Mesothelial cell of epicardium (in vitro differentiated cells): ENCODE measurements at regions not wholly inside any gene's neighbourhood (a gene's known extent, or its start where the extent isn't known, plus 50 kb on each side); places are given as distances from the start of the nearest gene placed in this dataset.
A peak's percentile ranks its signal among the peaks of the same experiment; 100 is the strongest.

ENCODE experiments used
- DNase-seq, 2 experiments: peaks; one replicate each; pipeline ENCODE4 v3.0.0; 2021; ENCODE audit warnings: low spot score in 2 of 2; ENCODE audit not compliant: unreplicated experiment in 2 of 2
- H3K27ac Mint-ChIP-seq: 2 replicates; pipeline ENCODE4 v1.8.0; 2021; ENCODE audit warnings: mixed read lengths
- H3K27me3 Mint-ChIP-seq: 2 replicates; pipeline ENCODE4 v1.8.0; 2021; ENCODE audit warnings: low read depth, mixed read lengths
- H3K36me3 Mint-ChIP-seq: 2 replicates; pipeline ENCODE4 v1.8.0; 2021; ENCODE audit warnings: mixed read lengths
- H3K4me1 Mint-ChIP-seq: 2 replicates; pipeline ENCODE4 v1.8.0; 2021; ENCODE audit warnings: mixed read lengths
- H3K4me3 Mint-ChIP-seq: 2 replicates; pipeline ENCODE4 v1.8.0; 2021; ENCODE audit warnings: mild to moderate bottlenecking, moderate library complexity, mixed read lengths
- H3K9me3 Mint-ChIP-seq: 2 replicates; pipeline ENCODE4 v1.8.0; 2021; ENCODE audit warnings: mixed read lengths
- TF ChIP-seq, protein P1 (sequence below): fragments of 200-600 bp; sonication (generic); IDR thresholded peaks from one replicate; pipeline ENCODE4 v1.5.0; 2021; ENCODE audit warnings: antibody characterized with exemption; ENCODE audit not compliant: unreplicated experiment

DNA sequence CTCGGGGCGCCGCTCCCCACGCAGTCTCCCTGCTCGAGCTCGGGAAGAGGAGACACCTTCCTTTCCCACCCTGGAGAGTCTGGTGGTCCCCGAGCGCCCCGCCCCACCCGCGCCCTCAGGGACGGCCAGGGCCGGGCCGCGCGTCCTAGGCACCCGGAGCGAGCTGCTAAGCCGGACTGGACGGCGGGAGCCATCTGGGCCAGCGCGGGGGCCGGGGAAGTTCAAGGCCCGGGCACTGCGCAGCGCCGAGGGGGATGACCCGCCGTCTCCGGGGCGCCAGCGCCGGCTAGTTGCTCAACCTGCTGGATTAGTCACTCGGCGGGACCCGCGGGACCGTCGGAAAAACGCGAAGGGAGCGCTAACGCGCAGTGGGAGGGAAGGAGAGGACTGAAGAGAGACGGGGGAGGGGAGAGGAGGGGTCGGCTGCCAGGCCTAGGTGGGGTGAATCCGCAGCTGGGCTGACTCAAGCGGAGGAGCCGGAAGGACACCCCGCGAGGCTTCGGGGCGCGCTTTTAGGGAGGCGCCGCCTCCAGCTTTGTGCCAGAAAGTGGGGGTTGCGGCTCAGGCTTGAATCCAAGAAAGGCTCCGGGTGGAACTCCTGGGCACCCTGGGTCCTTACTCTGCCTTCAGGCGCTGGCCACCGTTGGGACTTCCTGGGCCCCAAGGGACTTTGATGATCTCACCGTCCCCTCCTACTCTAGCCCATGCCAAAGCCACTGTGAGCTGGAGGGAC lies 75.7 kb upstream of the FOXP4 start:
- peak overlapping the region; percentile 56 for H3K4me3 Mint-ChIP-seq
- H3K36me3 Mint-ChIP-seq, result no peaks in the 10 kb centered on the region
- peak in 1 of 2 experiments; percentile 60 for DNase-seq
- no peaks in the 10 kb centered on the region for H3K9me3 Mint-ChIP-seq
- H3K4me1 Mint-ChIP-seq, result peaks cover 81% of the 10 kb centered on the region
- TF ChIP-seq, protein P1, sequence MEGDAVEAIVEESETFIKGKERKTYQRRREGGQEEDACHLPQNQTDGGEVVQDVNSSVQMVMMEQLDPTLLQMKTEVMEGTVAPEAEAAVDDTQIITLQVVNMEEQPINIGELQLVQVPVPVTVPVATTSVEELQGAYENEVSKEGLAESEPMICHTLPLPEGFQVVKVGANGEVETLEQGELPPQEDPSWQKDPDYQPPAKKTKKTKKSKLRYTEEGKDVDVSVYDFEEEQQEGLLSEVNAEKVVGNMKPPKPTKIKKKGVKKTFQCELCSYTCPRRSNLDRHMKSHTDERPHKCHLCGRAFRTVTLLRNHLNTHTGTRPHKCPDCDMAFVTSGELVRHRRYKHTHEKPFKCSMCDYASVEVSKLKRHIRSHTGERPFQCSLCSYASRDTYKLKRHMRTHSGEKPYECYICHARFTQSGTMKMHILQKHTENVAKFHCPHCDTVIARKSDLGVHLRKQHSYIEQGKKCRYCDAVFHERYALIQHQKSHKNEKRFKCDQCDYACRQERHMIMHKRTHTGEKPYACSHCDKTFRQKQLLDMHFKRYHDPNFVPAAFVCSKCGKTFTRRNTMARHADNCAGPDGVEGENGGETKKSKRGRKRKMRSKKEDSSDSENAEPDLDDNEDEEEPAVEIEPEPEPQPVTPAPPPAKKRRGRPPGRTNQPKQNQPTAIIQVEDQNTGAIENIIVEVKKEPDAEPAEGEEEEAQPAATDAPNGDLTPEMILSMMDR, result no peak
- H3K27me3 Mint-ChIP-seq, result no peaks in the 10 kb centered on the region
- H3K27ac Mint-ChIP-seq, result peak overlapping the region; percentile 90

DNA sequence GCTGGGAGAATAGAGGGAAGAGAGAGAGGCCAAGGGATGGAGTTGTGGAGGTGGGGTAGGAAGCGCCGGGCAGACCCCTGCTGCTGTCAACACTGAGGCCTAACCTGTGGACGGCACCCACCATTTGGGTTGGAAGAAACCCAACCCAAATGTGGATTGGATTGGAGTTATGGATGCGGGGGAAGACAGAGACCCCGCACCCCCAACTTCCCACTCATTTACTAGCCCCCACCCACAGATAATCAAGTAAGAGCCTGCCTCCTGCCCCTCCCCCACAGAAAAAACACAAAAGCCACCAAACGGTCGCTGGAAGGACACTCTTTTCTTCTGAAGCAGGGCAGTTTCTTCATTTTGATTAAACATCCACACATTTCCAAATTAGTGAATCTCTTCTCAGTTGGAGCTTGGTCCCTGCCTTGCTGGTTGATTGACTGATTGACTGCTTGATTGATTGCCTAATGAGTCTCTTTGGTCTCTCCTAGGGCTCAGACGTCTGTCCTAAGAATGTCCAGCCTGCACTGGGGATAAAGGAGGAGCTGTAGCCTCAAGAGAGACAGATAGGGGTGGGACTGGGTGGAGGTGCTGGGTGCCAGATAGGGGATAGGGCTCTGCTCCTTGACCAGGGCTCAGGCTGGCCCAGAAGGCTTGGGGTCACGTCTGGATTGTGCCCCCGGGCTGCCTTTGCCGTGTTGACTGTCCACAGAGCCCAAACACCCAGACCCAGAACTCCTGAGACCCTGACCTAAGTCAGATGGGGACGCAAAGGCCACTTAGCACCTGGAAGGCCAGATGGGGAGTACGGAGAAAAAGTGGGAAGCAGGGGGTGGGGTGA lies 74.9 kb upstream of the FOXP4 start:
- no peaks in the 10 kb centered on the region for H3K36me3 Mint-ChIP-seq
- H3K4me1 Mint-ChIP-seq, result peaks cover 76% of the 10 kb centered on the region
- peak overlapping the region; percentile 50 for H3K27ac Mint-ChIP-seq
- H3K4me3 Mint-ChIP-seq, result peak overlapping the region; percentile 46
- DNase-seq, result no peak
- H3K27me3 Mint-ChIP-seq, result no peaks in the 10 kb centered on the region
- no peaks in the 10 kb centered on the region for H3K9me3 Mint-ChIP-seq
- TF ChIP-seq, protein P1, result no peak

DNA sequence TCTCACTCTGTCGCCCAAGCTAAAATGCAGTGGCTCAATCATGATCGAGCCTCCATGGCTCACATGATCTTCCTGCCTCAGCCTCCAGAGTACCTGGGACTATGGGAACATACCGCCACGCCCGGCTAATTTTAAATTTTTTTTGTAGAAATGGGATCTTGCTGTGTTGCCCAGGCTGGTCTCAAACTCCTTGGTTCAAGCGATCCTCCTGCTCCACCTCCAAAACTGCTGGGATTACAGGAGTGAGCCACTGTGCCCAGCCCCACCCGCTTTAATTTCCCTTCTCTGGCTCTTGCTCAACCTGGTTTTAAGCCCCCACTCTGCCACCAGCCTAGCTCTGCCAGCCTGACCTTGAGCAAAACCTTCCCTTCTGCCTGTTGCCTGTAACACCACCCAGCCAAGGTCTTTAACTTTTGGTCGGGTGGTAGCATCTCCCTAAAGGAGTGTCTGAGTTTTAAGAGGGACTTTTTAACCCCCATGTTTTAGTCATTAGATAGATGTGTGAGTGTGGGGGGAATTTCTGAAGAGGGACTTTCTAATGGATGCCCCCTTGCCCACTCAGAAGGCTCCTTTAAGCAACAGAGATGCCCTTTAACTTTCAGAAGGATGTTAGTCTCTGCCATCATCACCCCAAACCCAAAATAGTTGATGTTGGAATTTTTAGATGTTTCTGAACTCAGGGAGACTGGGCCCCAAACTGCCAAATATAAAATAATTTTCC lies 71.8 kb upstream of the FOXP4 start:
- TF ChIP-seq, protein P1, result no peak
- Mint-ChIP-seq H3K27me3 (no peaks in the 10 kb centered on the region), H3K4me3 (no peak overlapping the region)

DNA sequence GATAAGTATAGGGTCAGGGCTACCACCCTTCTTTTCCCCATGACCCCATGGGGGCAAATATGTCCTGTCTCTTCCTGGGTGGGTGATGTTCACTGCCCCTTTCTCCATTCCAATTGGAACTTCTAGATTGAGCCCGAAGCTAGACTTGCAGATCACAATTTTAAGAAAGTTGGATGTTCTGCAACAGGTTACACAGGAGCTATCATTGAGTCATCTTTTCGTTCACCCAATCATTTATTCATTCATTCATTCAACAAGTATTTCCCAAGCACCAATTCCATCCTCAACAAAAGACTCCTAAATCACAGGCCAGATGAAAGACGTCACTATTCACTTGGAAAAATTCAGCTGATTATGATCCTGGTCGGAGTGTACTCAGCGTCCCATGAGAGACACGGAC lies 71.0 kb upstream of the FOXP4 start:
- H3K9me3 Mint-ChIP-seq, result no peaks in the 10 kb centered on the region
- H3K36me3 Mint-ChIP-seq, result no peaks in the 10 kb centered on the region
- no peak for DNase-seq
- no peak overlapping the region for H3K27ac Mint-ChIP-seq
- peaks cover 49% of the 10 kb centered on the region for H3K4me1 Mint-ChIP-seq
- no peak overlapping the region for H3K4me3 Mint-ChIP-seq
- no peaks in the 10 kb centered on the region for H3K27me3 Mint-ChIP-seq
- TF ChIP-seq, protein P1, result no peak

More for the DNA sequence above, 71.8 kb upstream of the FOXP4 start:
- Mint-ChIP-seq H3K27ac (no peak overlapping the region), H3K4me1 (peaks cover 56% of the 10 kb centered on the region), H3K36me3 (no peaks in the 10 kb centered on the region), H3K9me3 (no peaks in the 10 kb centered on the region)
- no peak for DNase-seq

DNA sequence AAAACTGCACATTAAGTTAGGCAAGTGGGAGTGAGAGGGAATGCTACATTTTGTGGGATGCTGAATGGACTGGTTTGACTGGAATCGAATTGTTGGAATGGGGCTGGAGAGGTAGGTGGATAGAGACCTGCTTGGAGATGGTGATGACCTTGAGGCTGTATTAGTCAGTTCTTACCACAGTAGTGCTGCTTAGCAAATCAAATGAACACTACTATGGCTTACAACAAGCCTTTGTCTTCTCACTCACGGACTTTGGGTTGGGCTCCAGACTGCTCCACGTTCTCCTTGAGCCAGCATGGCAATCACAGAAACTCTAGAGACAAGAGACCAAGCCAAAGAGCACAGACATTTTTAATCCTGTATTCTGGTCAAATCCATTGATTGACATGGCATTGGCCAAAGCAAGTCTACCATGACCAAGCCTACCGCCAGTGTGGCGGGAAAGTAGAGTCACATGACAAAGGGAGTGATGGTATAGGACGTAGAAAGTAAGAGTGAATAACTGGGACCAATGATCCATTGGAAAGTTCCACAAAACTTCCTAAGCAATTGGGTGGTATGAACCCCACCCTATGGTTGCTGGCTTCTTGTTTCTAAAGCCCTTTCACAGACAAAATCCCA lies 70.3 kb upstream of the FOXP4 start:
- Mint-ChIP-seq H3K9me3 (no peaks in the 10 kb centered on the region), H3K4me1 (peaks cover 44% of the 10 kb centered on the region), H3K36me3 (no peaks in the 10 kb centered on the region), H3K27me3 (no peaks in the 10 kb centered on the region), H3K27ac (no peak overlapping the region), H3K4me3 (no peak overlapping the region)
- TF ChIP-seq, protein P1, result no peak
- no peak for DNase-seq
